Neural crest cell (in vitro differentiated cells): ENCODE measurements at regions not wholly inside any gene's neighbourhood (a gene's known extent, or its start where the extent isn't known, plus 50 kb on each side); places are given as distances from the start of the nearest gene placed in this dataset.
"Not testable (repeated sequence)": the region's sequence is repeated elsewhere in the genome, so short reads cannot be mapped to it uniquely, and the experiment has no call there.

Experiments
- DNase-seq: peaks from one replicate; pipeline ENCODE4 v3.0.0; 2021; ENCODE audit warnings: low read depth, mixed read lengths, low spot score
- H3K27ac Mint-ChIP-seq: one replicate; pipeline ENCODE4 v1.8.0; 2021; ENCODE audit warnings: mild to moderate bottlenecking, mixed read lengths; ENCODE audit not compliant: unreplicated experiment
- H3K27me3 Mint-ChIP-seq: 2 replicates; pipeline ENCODE4 v1.8.0; 2021; ENCODE audit warnings: low read depth, mild to moderate bottlenecking, mixed read lengths
- H3K36me3 Mint-ChIP-seq: 2 replicates; pipeline ENCODE4 v1.8.0; 2021; ENCODE audit warnings: low read depth, mild to moderate bottlenecking, mixed read lengths
- H3K4me1 Mint-ChIP-seq: 2 replicates; pipeline ENCODE4 v1.8.0; 2021; ENCODE audit warnings: mixed read lengths
- H3K4me3 Mint-ChIP-seq: one replicate; pipeline ENCODE4 v1.8.0; 2021; ENCODE audit warnings: mild to moderate bottlenecking, mixed read lengths
- H3K9me3 Mint-ChIP-seq: 2 replicates; pipeline ENCODE4 v1.8.0; 2021; ENCODE audit warnings: mixed read lengths
- CTCF ChIP-seq: fragments of 200-600 bp; sonication (generic); conservative IDR thresholded peaks from 2 replicates; pipeline ENCODE4 v1.5.0; 2021; ENCODE audit warnings: antibody characterized with exemption, mild to moderate bottlenecking

GRCh38 chr6:164962805-164963204 lies 346.6 kb downstream of the C6orf118 start:
- Mint-ChIP-seq H3K4me1 (no peaks in the 10 kb centered on the region), H3K9me3 (peaks cover 3% of the 10 kb centered on the region), H3K36me3 (no peaks in the 10 kb centered on the region), H3K27me3 (no peaks in the 10 kb centered on the region), H3K4me3 (no peak overlapping the region), H3K27ac (no peak overlapping the region)
- DNase-seq = no peak
- TF ChIP-seq CTCF = no peak

GRCh38 chr6:164947164-164947563 lies 362.2 kb downstream of the C6orf118 start:
- H3K9me3 Mint-ChIP-seq = peaks cover 10% of the 10 kb centered on the region
- peaks cover 4% of the 10 kb centered on the region for H3K4me1 Mint-ChIP-seq
- H3K4me3 Mint-ChIP-seq = no peak overlapping the region
- H3K27ac Mint-ChIP-seq = no peak overlapping the region
- TF ChIP-seq CTCF = no peak
- peaks cover 3% of the 10 kb centered on the region for H3K36me3 Mint-ChIP-seq
- DNase-seq = no peak
- H3K27me3 Mint-ChIP-seq = no peaks in the 10 kb centered on the region

- no peak for DNase-seq
- Mint-ChIP-seq H3K36me3 (peaks cover 2% of the 10 kb centered on the region), H3K27ac (no peak overlapping the region), H3K4me3 (no peak overlapping the region), H3K27me3 (no peaks in the 10 kb centered on the region), H3K4me1 (peaks cover 4% of the 10 kb centered on the region), H3K9me3 (peaks cover 18% of the 10 kb centered on the region)
- TF ChIP-seq CTCF = no peak
Observed at GRCh38 chr6:164942271-164942670, 367.1 kb downstream of the C6orf118 start.

- not testable (repeated sequence) for H3K36me3 Mint-ChIP-seq
Observed at GRCh38 chr6:164933238-164933794, 376.1 kb downstream of the C6orf118 start.

GRCh38 chr6:164929408-164929977 lies 379.9 kb downstream of the C6orf118 start:
- no peak for TF ChIP-seq CTCF
- H3K9me3 Mint-ChIP-seq = no peaks in the 10 kb centered on the region
- H3K4me3 Mint-ChIP-seq = no peak overlapping the region
- peaks cover 4% of the 10 kb centered on the region for H3K4me1 Mint-ChIP-seq
- DNase-seq = no peak
- H3K36me3 Mint-ChIP-seq = no peaks in the 10 kb centered on the region
- no peaks in the 10 kb centered on the region for H3K27me3 Mint-ChIP-seq
- H3K27ac Mint-ChIP-seq = no peak overlapping the region

More at GRCh38 chr6:164933238-164933794, 376.1 kb downstream of the C6orf118 start:
- H3K27ac Mint-ChIP-seq, DNase-seq, H3K9me3 Mint-ChIP-seq, H3K4me1 Mint-ChIP-seq, H3K27me3 Mint-ChIP-seq, H3K4me3 Mint-ChIP-seq: not testable (repeated sequence)

GRCh38 chr6:164928728-164929407 lies 380.5 kb downstream of the C6orf118 start:
- Mint-ChIP-seq H3K27me3 (no peaks in the 10 kb centered on the region), H3K36me3 (no peaks in the 10 kb centered on the region), H3K4me3 (no peak overlapping the region), H3K9me3 (no peaks in the 10 kb centered on the region), H3K4me1 (peaks cover 4% of the 10 kb centered on the region), H3K27ac (peak overlapping the region; percentile 85)
- no peak for DNase-seq
- no peak for TF ChIP-seq CTCF
